Endothelial cell (in vitro differentiated cells): ENCODE measurements at regions not wholly inside any gene's neighbourhood (a gene's known extent, or its start where the extent isn't known, plus 50 kb on each side); places are given as distances from the start of the nearest gene placed in this dataset.

Source experiments
- DNase-seq: peaks from one replicate; pipeline ENCODE4 v3.0.0; 2021; ENCODE audit warnings: low spot score
- H3K27ac Mint-ChIP-seq: one replicate; pipeline ENCODE4 v1.8.0; 2021; ENCODE audit warnings: mixed read lengths, inconsistent platforms; ENCODE audit not compliant: unreplicated experiment
- H3K27me3 Mint-ChIP-seq: one replicate; pipeline ENCODE4 v1.8.0; 2021; ENCODE audit warnings: mild to moderate bottlenecking, moderate library complexity, mixed read lengths, inconsistent platforms; ENCODE audit not compliant: unreplicated experiment
- H3K36me3 Mint-ChIP-seq: one replicate; pipeline ENCODE4 v1.8.0; 2021; ENCODE audit warnings: mild to moderate bottlenecking, low read depth, mixed read lengths, inconsistent platforms; ENCODE audit not compliant: unreplicated experiment
- H3K4me1 Mint-ChIP-seq: one replicate; pipeline ENCODE4 v1.8.0; 2021; ENCODE audit warnings: mild to moderate bottlenecking, mixed read lengths, inconsistent platforms; ENCODE audit not compliant: unreplicated experiment
- H3K4me3 Mint-ChIP-seq: one replicate; pipeline ENCODE4 v1.8.0; 2021; ENCODE audit warnings: mild to moderate bottlenecking, mixed read lengths, inconsistent platforms; ENCODE audit not compliant: unreplicated experiment
- H3K9me3 Mint-ChIP-seq: one replicate; pipeline ENCODE4 v1.8.0; 2021; ENCODE audit warnings: mixed read lengths, inconsistent platforms; ENCODE audit not compliant: unreplicated experiment
- TF ChIP-seq, protein P1 (sequence below): fragments of 200-600 bp; sonication (generic); IDR thresholded peaks from one replicate; pipeline ENCODE4 v1.5.0; 2021; ENCODE audit warnings: antibody characterized with exemption; ENCODE audit not compliant: unreplicated experiment

DNA sequence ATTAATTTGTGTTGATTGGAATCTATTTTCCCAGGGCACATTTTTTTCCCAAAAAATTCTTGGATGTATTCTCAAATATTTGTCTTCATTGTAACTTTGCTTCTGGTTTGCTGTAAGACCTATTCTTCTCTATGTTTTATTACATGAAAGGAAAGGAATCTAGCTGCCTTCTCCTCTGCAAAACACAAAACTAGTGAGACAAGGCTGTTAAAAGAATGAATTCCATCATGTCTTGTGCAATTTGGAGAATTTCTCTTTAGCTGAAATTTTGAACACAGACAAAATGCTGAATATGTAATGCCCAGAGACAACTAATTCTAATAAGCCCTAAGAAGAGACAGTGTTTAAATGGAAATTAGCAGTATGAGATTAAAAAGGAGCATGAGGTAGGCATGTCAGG, 275.9 kb downstream of the CDH20 start:
- Mint-ChIP-seq H3K27me3 (peaks cover 1% of the 10 kb centered on the region), H3K27ac (no peak overlapping the region), H3K4me3 (no peak overlapping the region), H3K9me3 (no peaks in the 10 kb centered on the region), H3K36me3 (peaks cover 11% of the 10 kb centered on the region), H3K4me1 (peaks cover 31% of the 10 kb centered on the region)
- TF ChIP-seq, protein P1, sequence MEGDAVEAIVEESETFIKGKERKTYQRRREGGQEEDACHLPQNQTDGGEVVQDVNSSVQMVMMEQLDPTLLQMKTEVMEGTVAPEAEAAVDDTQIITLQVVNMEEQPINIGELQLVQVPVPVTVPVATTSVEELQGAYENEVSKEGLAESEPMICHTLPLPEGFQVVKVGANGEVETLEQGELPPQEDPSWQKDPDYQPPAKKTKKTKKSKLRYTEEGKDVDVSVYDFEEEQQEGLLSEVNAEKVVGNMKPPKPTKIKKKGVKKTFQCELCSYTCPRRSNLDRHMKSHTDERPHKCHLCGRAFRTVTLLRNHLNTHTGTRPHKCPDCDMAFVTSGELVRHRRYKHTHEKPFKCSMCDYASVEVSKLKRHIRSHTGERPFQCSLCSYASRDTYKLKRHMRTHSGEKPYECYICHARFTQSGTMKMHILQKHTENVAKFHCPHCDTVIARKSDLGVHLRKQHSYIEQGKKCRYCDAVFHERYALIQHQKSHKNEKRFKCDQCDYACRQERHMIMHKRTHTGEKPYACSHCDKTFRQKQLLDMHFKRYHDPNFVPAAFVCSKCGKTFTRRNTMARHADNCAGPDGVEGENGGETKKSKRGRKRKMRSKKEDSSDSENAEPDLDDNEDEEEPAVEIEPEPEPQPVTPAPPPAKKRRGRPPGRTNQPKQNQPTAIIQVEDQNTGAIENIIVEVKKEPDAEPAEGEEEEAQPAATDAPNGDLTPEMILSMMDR = no peak
- DNase-seq = no peak

DNA sequence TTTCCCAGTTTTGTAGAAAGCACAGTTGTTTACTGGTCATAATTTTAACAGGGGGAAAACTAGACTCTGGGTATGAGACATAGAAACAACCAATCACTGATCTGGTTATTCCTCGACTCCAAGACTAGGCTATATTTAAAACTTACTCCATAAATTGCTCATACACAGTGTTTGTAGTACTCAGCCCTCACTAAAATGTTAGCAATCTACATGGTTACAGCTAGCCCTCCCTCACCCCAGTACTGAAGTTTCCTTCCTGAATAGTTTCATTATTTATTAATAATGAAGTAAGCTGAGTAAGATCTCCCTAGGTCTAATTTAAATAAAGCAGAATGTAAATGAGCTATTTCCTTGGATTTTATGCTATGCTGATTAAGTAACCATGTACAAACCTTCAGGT, 275.1 kb downstream of the CDH20 start:
- H3K9me3 Mint-ChIP-seq = no peaks in the 10 kb centered on the region
- peaks cover 34% of the 10 kb centered on the region for H3K4me1 Mint-ChIP-seq

DNA sequence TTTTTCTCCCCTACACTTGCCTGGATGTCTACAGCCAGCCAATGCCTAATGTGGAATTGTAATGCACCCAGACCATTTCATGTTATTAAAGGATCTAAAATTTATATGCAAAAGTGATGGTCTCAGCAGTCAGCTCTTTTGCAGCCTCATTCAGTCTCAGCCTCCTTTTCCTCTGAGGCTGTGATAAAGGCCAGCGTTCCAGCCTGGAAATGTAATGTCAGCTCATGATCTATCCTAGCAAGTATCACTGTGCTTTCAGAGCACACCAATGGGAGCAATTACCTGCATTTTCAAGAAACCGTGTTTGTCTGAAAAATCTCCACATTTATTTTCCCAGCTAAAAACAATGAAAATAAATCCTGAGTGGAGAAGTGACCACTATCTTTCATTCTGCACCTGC, 274.6 kb downstream of the CDH20 start:
- Mint-ChIP-seq H3K27me3 (no peaks in the 10 kb centered on the region), H3K4me3 (no peak overlapping the region), H3K27ac (peak overlapping the region; percentile 99), H3K4me1 (peaks cover 38% of the 10 kb centered on the region), H3K9me3 (no peaks in the 10 kb centered on the region), H3K36me3 (peaks cover 11% of the 10 kb centered on the region)
- TF ChIP-seq, protein P1 = no peak
- DNase-seq = no peak

More for the DNA sequence above, 275.1 kb downstream of the CDH20 start:
- DNase-seq = no peak
- no peaks in the 10 kb centered on the region for H3K27me3 Mint-ChIP-seq
- H3K4me3 Mint-ChIP-seq = no peak overlapping the region
- TF ChIP-seq, protein P1 = no peak
- H3K27ac Mint-ChIP-seq = peak overlapping the region; percentile 99
- peaks cover 11% of the 10 kb centered on the region for H3K36me3 Mint-ChIP-seq

DNA sequence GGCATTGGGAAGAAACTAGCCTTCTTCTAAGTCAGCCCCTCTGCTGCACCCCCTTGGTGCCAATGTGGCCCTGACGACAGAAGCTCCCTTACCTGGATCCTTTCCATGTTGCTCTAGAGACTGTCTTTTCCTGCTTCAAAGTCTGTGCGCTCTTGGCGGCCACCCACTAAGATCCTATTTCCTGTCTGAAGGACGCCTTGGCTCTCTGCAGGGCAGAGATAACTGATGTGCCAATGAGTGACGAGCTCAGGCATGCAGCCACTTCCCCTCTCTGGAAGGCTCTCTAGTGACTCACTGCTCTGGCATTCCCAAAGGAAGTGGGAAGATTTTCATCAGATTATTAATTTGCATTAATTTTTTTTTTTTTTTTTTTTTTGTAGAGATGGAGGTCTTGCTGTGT, 273.5 kb downstream of the CDH20 start:
- peak overlapping the region; percentile 70 for H3K4me3 Mint-ChIP-seq
- H3K9me3 Mint-ChIP-seq = no peaks in the 10 kb centered on the region
- peaks cover 11% of the 10 kb centered on the region for H3K36me3 Mint-ChIP-seq
- peak; percentile 69 for DNase-seq
- H3K27ac Mint-ChIP-seq = peak overlapping the region; percentile 99
- no peaks in the 10 kb centered on the region for H3K27me3 Mint-ChIP-seq
- TF ChIP-seq, protein P1 = no peak
- peaks cover 46% of the 10 kb centered on the region for H3K4me1 Mint-ChIP-seq

DNA sequence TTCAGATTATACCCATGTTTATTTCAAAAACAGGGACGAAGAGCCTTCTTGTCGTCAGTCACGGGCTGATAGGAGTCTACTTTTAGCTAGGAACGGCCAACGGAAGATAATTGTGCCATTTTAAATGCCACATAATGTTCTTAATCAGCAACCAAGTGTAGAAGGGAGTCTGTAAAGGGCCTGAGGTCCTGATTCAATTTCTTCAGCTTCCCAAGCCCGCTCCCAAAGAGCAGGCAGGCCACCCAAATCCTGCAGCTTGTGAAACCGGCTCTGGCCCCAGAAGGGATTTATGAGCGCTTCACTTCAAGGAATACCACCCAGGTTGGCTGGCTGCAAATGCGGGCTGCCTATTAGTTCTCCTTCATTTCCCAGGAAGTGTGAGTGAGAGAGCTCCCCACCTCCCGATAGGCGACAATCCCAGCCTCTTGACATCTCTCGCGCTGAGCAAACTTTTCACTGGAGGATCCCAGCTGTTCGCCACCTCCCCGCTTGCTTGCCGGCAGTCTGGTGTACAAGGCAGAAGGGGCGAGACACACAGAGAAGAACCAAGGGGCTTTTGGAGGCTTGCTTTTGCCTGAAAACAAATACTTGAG, 272.9 kb downstream of the CDH20 start:
- Mint-ChIP-seq H3K4me3 (peak overlapping the region; percentile 70), H3K27me3 (no peaks in the 10 kb centered on the region), H3K4me1 (peaks cover 46% of the 10 kb centered on the region), H3K9me3 (no peaks in the 10 kb centered on the region), H3K27ac (peak overlapping the region; percentile 99), H3K36me3 (peaks cover 11% of the 10 kb centered on the region)
- TF ChIP-seq, protein P1 = no peak
- DNase-seq = peak; percentile 21
